Ascending aorta (tissue), 2 donors: ENCODE measurements at regions not wholly inside any gene's neighbourhood (a gene's known extent, or its start where the extent isn't known, plus 50 kb on each side); places are given as distances from the start of the nearest gene placed in this dataset.

Experiments used
- DNase-seq, 2 donors: peaks; one replicate each; pipeline ENCODE4 v3.0.0-alpha.2; 2019; ENCODE audit warnings: low spot score in 2 of 2
- H3K27ac ChIP-seq, 2 donors: fragments of 200-600 bp; sonication (generic); one replicate each; pipeline ENCODE4 v1.5.1; 2016 to 2017; ENCODE audit warnings: mild to moderate bottlenecking in 1 of 2
- H3K27me3 ChIP-seq: fragments of 200-600 bp; sonication (generic); one replicate; pipeline ENCODE4 v1.5.1; 2017
- H3K36me3 ChIP-seq, 2 donors: fragments of 200-600 bp; sonication (generic); one replicate each; pipeline ENCODE4 v1.5.1; 2016
- H3K4me1 ChIP-seq, 2 donors: fragments of 200-600 bp; sonication (generic); one replicate each; pipeline ENCODE4 v1.5.1; 2016 to 2017; ENCODE audit warnings: mild to moderate bottlenecking in 1 of 2
- H3K4me3 ChIP-seq, 2 donors: fragments of 200-600 bp; sonication (generic); one replicate each; pipeline ENCODE4 v1.5.1; 2016 to 2017; ENCODE audit warnings: mild to moderate bottlenecking in 1 of 2
- H3K9me3 ChIP-seq, 2 donors: fragments of 200-600 bp; sonication (generic); one replicate each; pipeline ENCODE4 v1.5.1; 2016
- CTCF ChIP-seq, 3 experiments: fragments of 200-600 bp in 2 of 3; fragments of 450-650 bp in 1 of 3; sonication (generic) in 2 of 3; IDR thresholded peaks; one replicate each; pipeline ENCODE4 v1.5.1; 2016 to 2019; ENCODE audit warnings: antibody characterized with exemption in 3 of 3, mild to moderate bottlenecking in 1 of 3, moderate library complexity in 1 of 3
- intact Hi-C: fragments of 100-400 bp; cut with DNase I; formaldehyde crosslinking; loops from one replicate; pipeline ENCODE4 v1.15.1; 2023

- intact Hi-C loops, result no loop called here
- Histone ChIP-seq H3K27me3 (no peaks in the 10 kb centered on the region), H3K4me1 (no peaks in the 10 kb centered on the region), H3K36me3 (no peaks in the 10 kb centered on the region), H3K9me3 (peaks cover 7 to 15% of the 10 kb centered on the region in 2 donors), H3K4me3 (no peak overlapping the region), H3K27ac (no peak overlapping the region)
- DNase-seq, result no peak
- TF ChIP-seq CTCF (IDR thresholded peaks at IDR 0.05), result no peak
Observed at GRCh38 chr3:194050782-194051320, 85.1 kb upstream of the HES1 start.

- no peak for TF ChIP-seq CTCF (IDR thresholded peaks at IDR 0.05)
- Histone ChIP-seq H3K27ac (no peak overlapping the region), H3K27me3 (no peaks in the 10 kb centered on the region), H3K9me3 (peaks cover 7 to 15% of the 10 kb centered on the region in 2 donors), H3K4me3 (no peak overlapping the region), H3K36me3 (no peaks in the 10 kb centered on the region), H3K4me1 (no peaks in the 10 kb centered on the region)
- no peak for DNase-seq
- intact Hi-C loops, result no loop called here
Observed at GRCh38 chr3:194051366-194052149, 84.4 kb upstream of the HES1 start.

- H3K4me1 ChIP-seq, result no peaks in the 10 kb centered on the region
- peaks cover 7 to 15% of the 10 kb centered on the region in 2 donors for H3K9me3 ChIP-seq
- no peak overlapping the region for H3K4me3 ChIP-seq
- no peak overlapping the region for H3K27ac ChIP-seq
- intact Hi-C loops, result no loop called here
- H3K27me3 ChIP-seq, result no peaks in the 10 kb centered on the region
- DNase-seq, result no peak
- no peak for TF ChIP-seq CTCF (IDR thresholded peaks at IDR 0.05)
- no peaks in the 10 kb centered on the region for H3K36me3 ChIP-seq
Observed at GRCh38 chr3:194053136-194053535, 82.8 kb upstream of the HES1 start.

GRCh38 chr3:194054016-194054415 lies 81.9 kb upstream of the HES1 start:
- H3K36me3 ChIP-seq, result no peaks in the 10 kb centered on the region
- no peak overlapping the region for H3K27ac ChIP-seq
- H3K4me3 ChIP-seq, result no peak overlapping the region
- no peak for TF ChIP-seq CTCF (IDR thresholded peaks at IDR 0.05)
- peaks cover 0 to 5% of the 10 kb centered on the region in 2 donors for H3K4me1 ChIP-seq
- H3K27me3 ChIP-seq, result no peaks in the 10 kb centered on the region
- intact Hi-C loops, result no loop called here
- no peak for DNase-seq
- peaks cover 7 to 15% of the 10 kb centered on the region in 2 donors for H3K9me3 ChIP-seq

GRCh38 chr3:194054540-194054939 lies 81.4 kb upstream of the HES1 start:
- peaks cover 0 to 5% of the 10 kb centered on the region in 2 donors for H3K4me1 ChIP-seq
- no peak overlapping the region for H3K27ac ChIP-seq
- H3K36me3 ChIP-seq, result no peaks in the 10 kb centered on the region
- DNase-seq, result no peak
- H3K9me3 ChIP-seq, result peaks cover 7 to 15% of the 10 kb centered on the region in 2 donors
- TF ChIP-seq CTCF (IDR thresholded peaks at IDR 0.05), result no peak
- intact Hi-C loops, result no loop called here
- H3K27me3 ChIP-seq, result no peaks in the 10 kb centered on the region
- H3K4me3 ChIP-seq, result no peak overlapping the region
